ENCODE measurements at regions not wholly inside any gene's neighbourhood (a gene's known extent, or its start where the extent isn't known, plus 50 kb on each side); places are given as distances from the start of the nearest gene placed in this dataset.
A peak's percentile ranks its signal among the peaks of the same experiment; 100 is the strongest.

DNA sequence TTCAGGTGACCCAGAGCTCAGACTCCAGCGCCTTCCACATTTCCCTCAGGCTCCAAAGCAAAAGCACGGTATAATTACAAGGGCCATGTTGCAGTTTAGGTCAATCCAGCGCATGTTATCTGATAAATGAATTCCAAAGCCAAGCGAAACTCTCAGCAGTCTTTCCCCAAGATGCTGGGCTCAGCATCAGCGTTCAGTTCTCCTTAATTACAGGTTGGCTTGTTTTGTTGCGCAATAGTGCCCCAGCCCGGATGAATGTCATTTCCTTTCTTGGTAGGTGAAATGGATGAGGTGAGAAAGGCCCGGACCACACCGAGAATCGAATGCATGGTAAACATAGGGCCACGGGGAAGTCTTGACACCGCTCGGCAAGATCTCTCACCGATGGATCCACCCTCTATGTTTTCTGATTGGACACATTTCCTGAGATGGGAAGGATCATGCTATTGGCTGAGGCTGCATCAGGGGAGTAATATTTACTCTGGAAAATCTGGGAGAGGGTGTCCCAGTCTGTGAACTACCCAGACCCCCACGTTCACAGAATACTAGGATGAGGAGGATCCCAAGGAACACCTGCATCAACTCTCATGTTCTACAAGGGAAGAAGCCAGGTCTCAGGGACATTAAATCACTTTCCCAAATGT is 221.2 kb upstream of the ANKRD55 start:
- DNase-seq, result no peak

- DNase-seq, result no peak
Observed at GRCh38 chr5:56451742-56452141, 218.6 kb upstream of the ANKRD55 start.

- no peak for DNase-seq
Observed at GRCh38 chr5:56450766-56451165, 217.6 kb upstream of the ANKRD55 start.

DNA sequence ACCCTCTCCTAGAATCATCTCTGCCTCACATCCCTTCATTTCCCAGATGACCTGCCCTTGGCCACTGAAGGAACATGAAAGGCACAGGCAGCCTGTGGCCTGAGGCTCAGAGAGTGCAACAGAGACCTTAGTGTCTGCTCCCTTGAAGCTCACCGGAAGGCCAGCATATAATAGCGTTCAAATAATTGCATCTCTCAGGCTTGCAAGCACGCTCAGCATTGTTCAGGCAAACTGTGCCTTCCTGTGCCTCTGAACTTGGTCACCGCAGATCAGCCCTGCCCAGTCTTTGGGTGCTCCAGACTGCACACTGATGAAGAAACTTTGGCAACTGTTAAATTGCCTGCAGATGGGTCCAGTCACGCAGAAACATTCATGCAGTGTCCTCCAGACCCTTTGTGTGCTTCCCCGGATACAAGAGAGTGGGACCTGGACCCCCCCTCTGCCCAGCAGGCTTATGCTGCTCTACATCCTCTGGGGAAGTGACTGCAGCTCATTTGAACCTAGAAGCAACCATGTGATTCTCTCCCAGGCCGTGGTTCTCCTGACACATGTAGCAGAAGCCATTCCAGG is 216.0 kb upstream of the ANKRD55 start:
- no peak for DNase-seq

DNA sequence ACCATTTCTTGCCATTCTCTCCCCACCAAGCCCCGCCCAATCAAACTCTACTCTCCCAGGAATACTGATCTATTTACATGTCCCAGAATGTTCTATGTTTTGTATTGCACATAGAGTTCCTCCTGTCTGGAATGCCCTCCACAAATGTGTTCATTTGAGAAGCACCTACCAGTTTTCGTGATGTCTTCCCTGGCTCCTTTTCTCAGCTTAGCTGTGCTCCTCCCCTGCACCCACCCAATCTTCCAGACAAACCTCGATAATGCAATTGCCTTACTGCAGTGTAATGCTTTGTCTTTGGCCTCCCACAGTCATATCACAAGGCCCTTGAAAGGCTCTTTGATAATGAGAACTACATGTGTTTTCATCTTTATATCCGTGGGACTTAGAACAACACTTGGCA is 214.5 kb upstream of the ANKRD55 start:
- DNase-seq, result no peak

DNA sequence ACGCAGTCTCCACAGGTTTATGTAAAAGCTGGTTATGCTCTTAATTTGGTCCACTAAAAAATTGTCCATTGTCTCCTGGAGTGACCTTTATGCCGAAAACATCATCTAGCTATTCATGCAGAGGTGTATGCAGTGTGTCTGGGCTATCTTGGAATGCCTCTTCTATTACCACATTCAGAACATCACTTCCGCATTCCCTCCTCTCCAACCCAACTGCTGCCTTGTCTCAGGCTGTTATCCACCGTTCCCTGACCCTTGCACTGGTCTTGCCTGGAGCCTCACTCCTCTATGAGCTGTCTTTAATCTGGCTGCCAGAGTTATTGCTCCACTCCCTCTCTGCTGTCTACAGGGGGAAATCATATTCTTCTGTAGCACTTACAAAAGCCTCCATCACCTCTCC is 214.1 kb upstream of the ANKRD55 start:
- DNase-seq, result no peak

GRCh38 chr5:56446728-56447127 is 213.6 kb upstream of the ANKRD55 start:
- no peak for DNase-seq

DNA sequence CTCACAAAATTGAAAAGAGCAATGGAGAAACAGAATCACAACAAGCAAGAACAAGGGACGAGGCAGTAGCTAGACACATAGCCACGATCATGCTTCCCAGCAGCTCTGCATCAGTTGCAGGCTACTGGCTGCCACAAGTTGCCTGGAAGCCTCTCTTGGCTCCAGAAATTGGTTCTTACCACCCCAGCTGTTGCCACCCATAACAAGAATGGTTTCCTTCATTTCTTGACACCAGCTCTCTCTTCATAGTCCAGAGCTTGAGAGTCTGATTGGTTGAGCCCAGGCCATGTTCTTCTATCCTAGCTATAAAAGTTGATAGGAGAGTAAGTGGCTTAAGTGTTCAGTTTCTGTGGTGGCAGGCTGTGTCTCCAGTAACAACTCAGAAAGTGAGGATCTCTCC is 210.7 kb upstream of the ANKRD55 start:
- DNase-seq, result no peak

- no peak for DNase-seq
Observed at GRCh38 chr5:56440871-56441740, 208.0 kb upstream of the ANKRD55 start.

GRCh38 chr5:56434986-56435385 is 201.9 kb upstream of the ANKRD55 start:
- no peak for DNase-seq

GRCh38 chr5:56433039-56433617 is 200.0 kb upstream of the ANKRD55 start:
- DNase-seq, result no peak

DNA sequence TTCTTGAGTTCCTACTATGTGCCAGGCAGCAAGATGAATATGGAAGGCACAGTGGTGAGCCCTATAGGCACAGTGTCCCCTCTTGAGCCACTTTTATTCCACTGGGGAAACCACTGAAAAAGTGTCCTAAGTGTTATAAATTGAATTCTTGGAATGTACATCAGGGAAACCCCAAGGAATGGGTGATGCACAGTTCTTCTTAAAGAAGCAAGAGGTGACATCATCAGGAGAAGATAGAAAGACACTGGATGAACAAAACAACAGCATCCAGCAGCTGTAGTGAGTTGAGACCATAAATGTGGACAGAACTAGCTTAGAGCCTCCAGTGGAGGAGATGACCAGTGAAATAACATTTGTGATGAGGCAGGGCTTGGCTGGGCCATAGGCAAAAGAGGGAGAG is 199.2 kb upstream of the ANKRD55 start:
- DNase-seq, result no peak

- DNase-seq, result no peak
Observed at GRCh38 chr5:56430422-56430821, 197.3 kb upstream of the ANKRD55 start.

DNA sequence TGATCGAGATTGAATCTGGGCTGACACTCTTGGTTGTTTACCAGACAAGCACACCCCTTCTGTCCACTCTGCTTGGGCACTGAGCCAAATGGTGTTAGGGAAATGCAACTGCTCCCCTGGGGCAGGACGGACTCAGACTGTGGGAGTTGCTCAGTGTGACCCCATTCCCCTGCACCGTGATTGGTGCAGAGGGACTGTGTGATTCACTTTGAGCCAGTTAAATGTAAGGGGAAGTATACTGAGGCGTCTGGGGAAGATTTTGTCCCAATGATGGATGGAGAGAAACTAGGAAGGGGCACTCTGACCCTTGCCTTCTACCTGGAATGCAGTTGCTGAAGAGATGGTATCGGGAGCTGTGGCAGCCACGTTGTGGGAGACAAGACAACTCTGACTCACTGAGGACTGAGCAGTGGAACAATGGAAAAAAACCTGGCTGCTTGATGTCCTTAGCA is 196.0 kb upstream of the ANKRD55 start:
- no peak for DNase-seq

DNA sequence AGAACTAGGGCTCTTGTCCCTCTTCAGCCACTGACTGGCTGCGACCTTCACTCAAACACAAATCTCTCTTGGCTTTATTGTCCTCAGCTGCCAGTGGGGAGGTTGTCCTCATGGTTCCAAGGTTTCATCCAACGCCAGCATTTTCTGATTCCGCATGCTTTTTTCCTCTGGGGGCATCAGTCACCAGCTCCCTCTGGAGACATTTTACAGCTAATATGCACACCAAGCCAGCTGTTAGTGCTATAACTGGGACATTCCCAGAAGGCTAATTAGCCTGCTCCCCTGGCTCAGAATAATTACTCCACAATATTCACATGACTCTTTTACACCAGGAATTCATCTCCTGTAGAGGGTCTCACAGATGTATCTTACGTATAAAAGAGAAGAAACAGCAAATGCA is 193.6 kb upstream of the ANKRD55 start:
- DNase-seq, result no peak

DNA sequence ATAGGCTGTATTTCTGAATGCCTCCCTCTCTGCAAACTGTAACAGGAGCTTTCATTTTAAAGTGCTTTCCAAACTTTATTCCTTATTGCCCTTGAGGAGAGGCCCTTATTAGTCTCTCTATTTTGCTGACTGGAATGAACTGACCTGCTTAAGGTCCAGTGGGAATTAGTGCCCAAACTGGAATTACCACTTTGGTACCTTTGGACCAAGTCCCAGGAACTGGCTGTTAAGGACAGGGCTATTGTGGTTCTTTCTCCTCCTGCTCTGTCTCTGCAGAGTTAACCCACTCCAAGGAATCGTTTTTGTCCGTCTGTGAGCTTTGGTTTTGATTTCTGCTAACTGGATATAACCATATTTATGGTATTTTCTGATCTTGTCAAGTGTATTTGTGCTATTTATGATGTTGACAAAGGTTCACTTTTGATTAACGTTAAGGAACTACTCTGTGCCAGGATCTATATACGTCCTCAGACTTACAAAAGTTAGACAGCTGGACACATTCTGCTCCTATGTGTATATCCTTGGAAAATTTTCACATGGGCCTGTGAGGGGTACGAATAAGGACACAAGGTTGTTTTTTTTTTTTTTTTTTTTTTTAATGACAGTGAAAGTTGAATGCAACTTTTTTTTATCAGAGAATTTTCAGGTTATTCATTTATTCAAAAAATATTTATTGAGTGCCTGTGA is 189.1 kb upstream of the ANKRD55 start:
- no peak for DNase-seq

GRCh38 chr5:56421246-56422075 is 188.3 kb upstream of the ANKRD55 start:
- no peak for DNase-seq

GRCh38 chr5:56420323-56420722 is 187.2 kb upstream of the ANKRD55 start:
- DNase-seq, result no peak

DNA sequence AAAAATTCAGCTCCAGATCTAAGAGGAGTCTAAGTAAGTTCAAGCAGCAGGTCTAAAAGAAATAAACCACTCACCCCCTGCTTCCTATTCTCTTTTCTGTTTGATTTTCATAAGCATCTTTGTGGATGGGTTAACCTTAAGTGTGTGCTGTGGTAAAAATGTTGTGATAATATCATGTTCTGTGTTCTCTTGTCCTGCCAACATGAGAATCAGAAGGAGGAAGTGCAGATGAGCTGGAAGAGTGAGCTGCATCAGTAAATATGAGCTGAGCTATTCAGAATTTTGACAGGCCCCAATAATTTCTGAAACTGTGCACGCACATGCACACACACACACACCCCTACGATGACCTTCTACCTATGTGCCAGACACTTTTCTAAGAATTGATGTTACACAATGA is 186.5 kb upstream of the ANKRD55 start:
- no peak for DNase-seq

- DNase-seq, result peak; percentile 25
Observed at GRCh38 chr5:56415356-56415765, 182.2 kb upstream of the ANKRD55 start.

- peak; percentile 2 for DNase-seq
Observed at GRCh38 chr5:56414066-56414465, 180.9 kb upstream of the ANKRD55 start.

- DNase-seq, result no peak
Observed at GRCh38 chr5:56413546-56413945, 180.4 kb upstream of the ANKRD55 start.
